GM13977 (cell line): ENCODE measurements at regions not wholly inside any gene's neighbourhood (a gene's known extent, or its start where the extent isn't known, plus 50 kb on each side); places are given as distances from the start of the nearest gene placed in this dataset.
"Not testable (repeated sequence)": the region's sequence is repeated elsewhere in the genome, so short reads cannot be mapped to it uniquely, and the experiment has no call there.

Experiments used
- DNase-seq: peaks from one replicate; pipeline ENCODE4 v3.0.0; 2012; ENCODE audit warnings: low spot score
- in situ Hi-C: fragments of 300-500 bp; cut with MboI; formaldehyde crosslinking; loops from one replicate; pipeline ENCODE4 v1.12.0; 2022; ENCODE audit warnings: low sequenced_read_pairs, low pct_unique_long_range_greater_than_20kb, mixed read lengths, inconsistent platforms; ENCODE audit not compliant: unreplicated experiment
- TF ChIP-seq, protein P1 (sequence below): IDR thresholded peaks from 2 replicates; pipeline ENCODE4 v1.5.1; 2012; ENCODE audit warnings: mild to moderate bottlenecking, control low read depth; ENCODE audit not compliant: insufficient read depth; ENCODE audit errors: extremely low read depth, missing control alignments

DNA sequence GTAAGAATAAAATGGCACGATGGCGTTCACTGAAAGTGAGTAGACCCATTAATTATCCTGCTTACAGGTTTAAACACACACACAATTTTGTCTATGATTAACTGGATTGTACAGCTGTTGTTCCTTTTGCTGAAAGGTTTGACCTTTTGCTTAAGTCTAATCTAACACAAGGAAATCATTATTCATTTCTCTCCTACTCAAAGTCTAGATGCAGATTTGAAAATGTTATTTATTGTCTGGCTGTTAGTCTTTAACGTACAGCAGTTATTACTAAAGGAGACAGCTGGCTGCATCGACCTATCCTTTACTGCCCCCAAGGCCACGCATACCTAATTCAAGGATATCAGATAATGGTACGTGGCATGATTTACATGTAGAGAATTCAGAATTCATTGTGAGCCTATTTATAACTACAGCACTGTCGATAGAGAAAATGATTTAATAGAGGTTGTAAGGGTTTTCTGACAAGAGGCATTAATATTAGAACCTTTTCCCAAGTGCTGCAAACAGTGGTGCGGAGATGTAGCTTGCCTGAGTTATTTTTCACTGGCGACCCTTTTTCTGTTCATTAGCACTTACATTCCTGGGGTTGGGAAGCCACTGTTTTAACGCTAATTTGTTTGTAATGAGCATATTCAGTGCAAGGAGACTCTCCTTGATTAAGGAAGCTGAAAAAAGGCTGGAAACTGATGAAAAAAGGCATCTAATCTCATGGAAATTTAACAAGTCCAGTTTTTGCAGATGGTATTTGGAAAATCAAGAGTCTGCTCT, 368.4 kb upstream of the GRAMD2B start:
- in situ Hi-C loops = no loop called here
- TF ChIP-seq, protein P1, sequence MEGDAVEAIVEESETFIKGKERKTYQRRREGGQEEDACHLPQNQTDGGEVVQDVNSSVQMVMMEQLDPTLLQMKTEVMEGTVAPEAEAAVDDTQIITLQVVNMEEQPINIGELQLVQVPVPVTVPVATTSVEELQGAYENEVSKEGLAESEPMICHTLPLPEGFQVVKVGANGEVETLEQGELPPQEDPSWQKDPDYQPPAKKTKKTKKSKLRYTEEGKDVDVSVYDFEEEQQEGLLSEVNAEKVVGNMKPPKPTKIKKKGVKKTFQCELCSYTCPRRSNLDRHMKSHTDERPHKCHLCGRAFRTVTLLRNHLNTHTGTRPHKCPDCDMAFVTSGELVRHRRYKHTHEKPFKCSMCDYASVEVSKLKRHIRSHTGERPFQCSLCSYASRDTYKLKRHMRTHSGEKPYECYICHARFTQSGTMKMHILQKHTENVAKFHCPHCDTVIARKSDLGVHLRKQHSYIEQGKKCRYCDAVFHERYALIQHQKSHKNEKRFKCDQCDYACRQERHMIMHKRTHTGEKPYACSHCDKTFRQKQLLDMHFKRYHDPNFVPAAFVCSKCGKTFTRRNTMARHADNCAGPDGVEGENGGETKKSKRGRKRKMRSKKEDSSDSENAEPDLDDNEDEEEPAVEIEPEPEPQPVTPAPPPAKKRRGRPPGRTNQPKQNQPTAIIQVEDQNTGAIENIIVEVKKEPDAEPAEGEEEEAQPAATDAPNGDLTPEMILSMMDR = no peak
- DNase-seq = no peak

DNA sequence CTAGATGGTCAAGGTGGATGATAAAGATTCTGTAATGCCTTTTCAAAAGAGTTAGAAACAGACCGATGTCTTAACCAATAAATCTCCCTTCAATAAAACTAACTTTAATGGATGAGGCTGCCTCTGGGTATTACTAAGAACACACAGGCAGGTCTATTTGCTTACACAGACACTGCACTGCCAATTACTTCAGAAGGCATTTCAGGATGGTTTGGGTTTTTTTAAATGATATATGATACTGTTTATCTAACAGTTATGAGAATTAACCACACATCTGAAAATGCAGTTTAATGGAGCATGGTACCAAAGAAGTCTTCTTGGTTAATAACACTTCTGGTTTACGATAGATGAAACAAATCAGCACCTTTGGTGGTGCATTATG, 367.9 kb upstream of the GRAMD2B start:
- no peak for DNase-seq
- in situ Hi-C loops = no loop called here
- TF ChIP-seq, protein P1 = no peak

DNA sequence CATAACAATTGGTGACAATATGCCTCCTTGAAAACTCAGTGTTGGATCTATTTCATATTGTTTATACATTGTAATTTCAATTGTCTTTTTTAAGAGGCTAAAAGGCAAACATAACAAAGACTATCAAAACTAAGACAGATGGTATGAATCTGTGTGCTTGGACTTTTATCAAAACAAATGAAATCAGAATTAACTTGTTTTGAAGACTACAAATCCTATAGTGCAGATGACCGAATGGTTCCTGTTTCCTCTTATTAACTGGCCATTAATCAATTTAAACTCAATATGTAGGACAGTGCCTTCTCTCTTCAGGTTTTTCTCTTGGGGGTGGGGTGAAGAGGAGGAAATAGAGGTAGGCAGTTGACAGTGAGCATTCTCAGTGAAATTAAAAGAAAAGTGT, 366.9 kb upstream of the GRAMD2B start:
- TF ChIP-seq, protein P1 = no peak
- no peak for DNase-seq
- in situ Hi-C loops = no loop called here

DNA sequence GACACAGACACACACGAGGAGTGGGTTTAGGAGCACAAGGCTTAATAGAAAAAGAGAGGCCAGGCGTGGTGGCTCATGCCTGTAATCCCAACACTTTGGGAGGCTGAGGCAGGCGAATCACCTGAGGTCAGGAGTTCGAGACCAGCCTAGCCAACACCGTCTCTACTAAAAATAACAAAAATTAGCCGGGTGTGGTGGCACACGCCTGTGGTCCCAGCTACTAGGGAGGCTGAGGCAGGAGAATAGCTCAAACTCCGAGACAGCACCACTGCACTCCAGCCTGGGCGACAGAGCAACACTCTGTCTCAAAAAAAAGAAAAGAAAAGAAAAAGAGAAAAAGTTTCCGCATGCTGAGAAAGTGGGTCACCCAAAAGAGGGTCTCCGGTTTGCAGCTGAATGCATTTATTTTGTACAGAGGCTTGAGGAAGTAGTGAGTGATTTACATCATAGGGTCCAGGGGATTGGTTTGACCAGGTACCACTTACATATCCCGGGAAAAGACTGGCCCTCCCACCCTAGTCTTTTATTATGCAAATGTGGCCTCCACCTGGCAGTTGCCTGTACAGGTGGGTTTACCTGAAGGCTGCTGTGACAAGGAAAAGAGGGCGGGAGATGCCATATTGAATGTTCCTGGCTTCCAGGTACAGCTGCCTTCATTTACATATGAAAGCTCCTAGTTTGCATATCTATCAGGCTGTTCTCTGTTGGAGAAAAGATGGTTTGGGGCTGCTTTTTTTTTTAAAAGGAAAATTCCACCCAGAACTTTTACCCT, 366.2 kb upstream of the GRAMD2B start:
- no peak for DNase-seq
- in situ Hi-C loops = no loop called here
- TF ChIP-seq, protein P1 = no peak

DNA sequence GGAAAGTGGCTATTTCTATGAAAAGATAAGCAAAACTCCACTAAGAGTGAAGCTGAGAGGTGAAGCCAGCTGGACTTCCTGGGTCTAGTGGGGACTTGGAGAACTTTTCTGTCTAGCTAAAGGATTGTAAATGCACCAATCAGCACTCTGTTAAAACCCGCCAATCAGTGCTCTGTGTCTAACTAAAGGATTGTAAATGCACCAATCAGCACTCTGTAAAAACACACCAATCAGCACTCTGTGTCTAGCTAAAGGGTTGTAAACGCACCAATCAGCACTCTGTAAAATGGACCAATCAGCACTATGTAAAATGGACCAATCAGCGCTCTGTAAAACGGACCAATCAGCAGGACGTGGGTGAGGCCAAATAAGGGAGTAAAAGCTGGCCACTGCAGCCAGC, 364.8 kb upstream of the GRAMD2B start:
- in situ Hi-C loops = not testable (repeated sequence)

DNA sequence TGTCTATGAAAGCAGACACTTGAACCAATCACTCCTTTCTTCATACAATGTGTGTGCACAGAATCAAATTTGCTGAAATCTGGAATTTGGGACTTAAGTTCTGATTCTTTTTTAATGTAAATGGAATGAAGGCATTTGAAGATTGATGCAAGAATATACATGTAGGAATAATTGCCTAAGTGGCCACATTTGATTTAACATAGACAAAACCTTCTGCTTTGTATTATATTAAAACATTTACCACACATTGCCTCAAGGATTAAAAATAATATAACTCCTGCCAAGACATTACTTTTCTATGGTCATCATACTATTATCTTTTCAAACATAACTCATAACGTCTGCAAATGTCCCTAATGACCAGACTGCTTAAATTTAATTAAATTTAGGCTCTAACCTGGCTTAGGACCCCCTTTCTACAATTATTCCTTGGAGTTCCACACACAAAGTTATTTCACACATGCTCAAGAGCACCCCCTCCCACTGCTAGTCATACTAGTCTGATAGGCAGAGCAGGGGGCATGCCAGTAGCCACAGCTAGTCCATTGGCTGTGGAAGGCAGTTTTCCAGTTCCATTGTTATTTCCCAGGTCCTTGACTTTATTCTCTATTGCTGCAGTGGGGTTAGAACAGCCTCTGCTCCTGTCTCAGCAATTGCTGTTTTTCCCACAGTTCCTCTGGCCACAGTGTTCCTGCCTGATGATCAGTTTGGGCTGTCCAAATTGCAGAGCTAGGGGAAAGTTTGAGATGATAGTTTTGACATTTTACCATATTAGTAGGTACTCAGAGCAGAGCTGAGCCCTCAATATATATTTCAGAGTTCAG, 360.6 kb upstream of the GRAMD2B start:
- TF ChIP-seq, protein P1 = no peak
- in situ Hi-C loops = no loop called here
- no peak for DNase-seq

More for the DNA sequence above, 364.8 kb upstream of the GRAMD2B start:
- DNase-seq = not testable (repeated sequence)
